ENCODE measurements at regions not wholly inside any gene's neighbourhood (a gene's known extent, or its start where the extent isn't known, plus 50 kb on each side); places are given as distances from the start of the nearest gene placed in this dataset.

- TF ChIP-seq CTCF (IDR thresholded peaks at IDR 0.05; ENCODE audit: unreplicated experiment) = no peak
- CTCF ChIA-PET = interaction anchor here (0.6 kb wide), 1 partner anchor 20 kb away, joined by 3 read pairs; no protein-coding TSS in a partner anchor
- no peak for DNase-seq (ENCODE audit: unreplicated experiment)
- no peak overlapping the region for H3K4me3 Mint-ChIP-seq (ENCODE audit: unreplicated experiment)
- intact Hi-C loops (cut with micrococcal nuclease) = no loop called here
- H3K27ac Mint-ChIP-seq (ENCODE audit: low read depth, unreplicated experiment) = no peak overlapping the region
- H3K36me3 Mint-ChIP-seq (ENCODE audit: insufficient read depth, unreplicated experiment) = no peaks in the 10 kb centered on the region
- POLR2A ChIA-PET = no interaction called here
- no TSS peak for BruUV-seq (replicated peaks)
- H3K27me3 Mint-ChIP-seq (ENCODE audit: insufficient read depth, unreplicated experiment) = no peaks in the 10 kb centered on the region
- H3K9me3 Mint-ChIP-seq (ENCODE audit: unreplicated experiment) = no peaks in the 10 kb centered on the region
- H3K4me1 Mint-ChIP-seq (ENCODE audit: insufficient read depth, unreplicated experiment) = no peaks in the 10 kb centered on the region
Observed at GRCh38 chr9:26237256-26237655, 559.0 kb upstream of the TUSC1 start.

- TF ChIP-seq CTCF (IDR thresholded peaks at IDR 0.05; ENCODE audit: unreplicated experiment) = no peak
- ChIA-PET CTCF (no interaction called here), POLR2A (no interaction called here)
- H3K4me1 Mint-ChIP-seq (ENCODE audit: insufficient read depth, unreplicated experiment) = no peaks in the 10 kb centered on the region
- intact Hi-C loops (cut with micrococcal nuclease) = no loop called here
- H3K9me3 Mint-ChIP-seq (ENCODE audit: unreplicated experiment) = no peaks in the 10 kb centered on the region
- H3K36me3 Mint-ChIP-seq (ENCODE audit: insufficient read depth, unreplicated experiment) = no peaks in the 10 kb centered on the region
- BruUV-seq (replicated peaks) = no TSS peak
- no peak for DNase-seq (ENCODE audit: unreplicated experiment)
- H3K27me3 Mint-ChIP-seq (ENCODE audit: insufficient read depth, unreplicated experiment) = no peaks in the 10 kb centered on the region
- no peak overlapping the region for H3K27ac Mint-ChIP-seq (ENCODE audit: low read depth, unreplicated experiment)
- H3K4me3 Mint-ChIP-seq (ENCODE audit: unreplicated experiment) = no peak overlapping the region
Observed at GRCh38 chr9:26234865-26235264, 556.6 kb upstream of the TUSC1 start.

GRCh38 chr9:26231391-26231790 is 553.1 kb upstream of the TUSC1 start:
- POLR2A ChIA-PET = no interaction called here
- BruUV-seq (replicated peaks) = no TSS peak
- Mint-ChIP-seq H3K4me1 (ENCODE audit: insufficient read depth, unreplicated experiment) (no peaks in the 10 kb centered on the region), H3K27ac (ENCODE audit: low read depth, unreplicated experiment) (no peak overlapping the region), H3K4me3 (ENCODE audit: unreplicated experiment) (no peak overlapping the region), H3K9me3 (ENCODE audit: unreplicated experiment) (no peaks in the 10 kb centered on the region), H3K27me3 (ENCODE audit: insufficient read depth, unreplicated experiment) (no peaks in the 10 kb centered on the region), H3K36me3 (ENCODE audit: insufficient read depth, unreplicated experiment) (no peaks in the 10 kb centered on the region)
- TF ChIP-seq CTCF (IDR thresholded peaks at IDR 0.05; ENCODE audit: unreplicated experiment) = no peak
- CTCF ChIA-PET = interaction anchor here (0.6 to 1.2 kb wide), 2 partner anchors 12 to 14 kb away, joined by 3 to 4 read pairs; no protein-coding TSS in a partner anchor
- intact Hi-C loops (cut with micrococcal nuclease) = no loop called here
- no peak for DNase-seq (ENCODE audit: unreplicated experiment)

GRCh38 chr9:26229324-26230054 is 551.2 kb upstream of the TUSC1 start:
- DNase-seq (ENCODE audit: unreplicated experiment) = no peak
- Mint-ChIP-seq H3K27ac (ENCODE audit: low read depth, unreplicated experiment) (no peak overlapping the region), H3K27me3 (ENCODE audit: insufficient read depth, unreplicated experiment) (no peaks in the 10 kb centered on the region), H3K9me3 (ENCODE audit: unreplicated experiment) (no peaks in the 10 kb centered on the region), H3K4me3 (ENCODE audit: unreplicated experiment) (no peak overlapping the region), H3K4me1 (ENCODE audit: insufficient read depth, unreplicated experiment) (no peaks in the 10 kb centered on the region), H3K36me3 (ENCODE audit: insufficient read depth, unreplicated experiment) (no peaks in the 10 kb centered on the region)
- POLR2A ChIA-PET = no interaction called here
- no TSS peak for BruUV-seq (replicated peaks)
- intact Hi-C loops (cut with micrococcal nuclease) = no loop called here
- CTCF ChIA-PET = no interaction called here
- no peak for TF ChIP-seq CTCF (IDR thresholded peaks at IDR 0.05; ENCODE audit: unreplicated experiment)

Measured in MCF 10A (cell line).